Uterus (tissue), 2 donors: ENCODE measurements at regions not wholly inside any gene's neighbourhood (a gene's known extent, or its start where the extent isn't known, plus 50 kb on each side); places are given as distances from the start of the nearest gene placed in this dataset.

Experiments
- POLR2A ChIP-seq, 2 donors: fragments of 450-650 bp; IDR thresholded peaks; one replicate each; pipeline ENCODE4 v1.6.1; 2016; ENCODE audit warnings: antibody characterized with exemption in 2 of 2, mild to moderate bottlenecking in 1 of 2, moderate library complexity in 1 of 2
- TF ChIP-seq, protein P1 (sequence below), 4 experiments: fragments of 200-600 bp in 2 of 4; fragments of 450-650 bp in 2 of 4; sonication (generic) in 2 of 4; IDR thresholded peaks; one replicate each; pipeline ENCODE4 v1.5.1; 2016 to 2019; ENCODE audit warnings: antibody characterized with exemption in 4 of 4, mild to moderate bottlenecking in 2 of 4, moderate library complexity in 1 of 4

DNA sequence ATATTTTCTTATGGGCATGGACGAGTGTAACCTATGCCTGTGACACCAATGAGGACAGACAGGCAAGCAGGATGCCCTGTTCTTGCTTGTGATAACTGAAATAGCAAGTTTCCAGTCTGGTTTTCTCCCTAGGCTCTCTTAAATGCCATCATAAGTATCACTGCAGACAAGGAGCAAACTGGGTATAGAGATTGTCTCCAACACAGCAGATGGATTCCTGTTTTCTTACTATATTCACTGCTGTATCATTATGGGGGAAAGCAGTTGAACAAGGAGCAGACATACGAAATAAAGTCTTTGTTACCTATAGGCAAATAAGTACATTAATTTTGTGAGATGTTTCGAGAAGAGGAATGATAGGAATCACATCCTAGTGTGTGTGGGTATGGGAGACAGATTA, 178.0 kb upstream of the TBL1XR1 start:
- TF ChIP-seq, protein P1, sequence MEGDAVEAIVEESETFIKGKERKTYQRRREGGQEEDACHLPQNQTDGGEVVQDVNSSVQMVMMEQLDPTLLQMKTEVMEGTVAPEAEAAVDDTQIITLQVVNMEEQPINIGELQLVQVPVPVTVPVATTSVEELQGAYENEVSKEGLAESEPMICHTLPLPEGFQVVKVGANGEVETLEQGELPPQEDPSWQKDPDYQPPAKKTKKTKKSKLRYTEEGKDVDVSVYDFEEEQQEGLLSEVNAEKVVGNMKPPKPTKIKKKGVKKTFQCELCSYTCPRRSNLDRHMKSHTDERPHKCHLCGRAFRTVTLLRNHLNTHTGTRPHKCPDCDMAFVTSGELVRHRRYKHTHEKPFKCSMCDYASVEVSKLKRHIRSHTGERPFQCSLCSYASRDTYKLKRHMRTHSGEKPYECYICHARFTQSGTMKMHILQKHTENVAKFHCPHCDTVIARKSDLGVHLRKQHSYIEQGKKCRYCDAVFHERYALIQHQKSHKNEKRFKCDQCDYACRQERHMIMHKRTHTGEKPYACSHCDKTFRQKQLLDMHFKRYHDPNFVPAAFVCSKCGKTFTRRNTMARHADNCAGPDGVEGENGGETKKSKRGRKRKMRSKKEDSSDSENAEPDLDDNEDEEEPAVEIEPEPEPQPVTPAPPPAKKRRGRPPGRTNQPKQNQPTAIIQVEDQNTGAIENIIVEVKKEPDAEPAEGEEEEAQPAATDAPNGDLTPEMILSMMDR (IDR thresholded peaks at IDR 0.05), result no peak
- no peak for TF ChIP-seq POLR2A (IDR thresholded peaks at IDR 0.05)
